Heart left ventricle (tissue), 16 donors: ENCODE measurements at regions not wholly inside any gene's neighbourhood (a gene's known extent, or its start where the extent isn't known, plus 50 kb on each side); places are given as distances from the start of the nearest gene placed in this dataset.

ENCODE experiments used
- ATAC-seq, 4 donors: fragments of 200-7000 bp; cut with Tn5 transposase; one replicate each; pipeline ENCODE4 v1.9.1; 2020 to 2022; ENCODE audit warnings: moderate library complexity in 4 of 4, mild to moderate bottlenecking in 3 of 4, moderate number of reproducible peaks in 1 of 4
- DNase-seq, 5 donors: peaks; one replicate each; pipeline ENCODE4 v3.0.0-alpha.2; 2020
- H3K27ac ChIP-seq, 12 donors: fragments of 200-600 bp; sonication (generic) in 4 of 12; one replicate each; pipeline versions ENCODE4 v1.5.0 to v1.8.0; 2016 to 2022; ENCODE audit warnings: mild to moderate bottlenecking in 2 of 12
- H3K27me3 ChIP-seq, 9 donors: fragments of 200-600 bp; sonication (generic) in 2 of 9; one replicate each; pipeline versions ENCODE4 v1.5.1 to v1.8.0; 2016 to 2022; ENCODE audit warnings: mild to moderate bottlenecking in 3 of 9
- H3K36me3 ChIP-seq, 9 donors: fragments of 200-600 bp; sonication (generic) in 2 of 9; one replicate each; pipeline versions ENCODE4 v1.5.0 to v1.8.0; 2018 to 2022; ENCODE audit warnings: mild to moderate bottlenecking in 2 of 9
- H3K4me1 ChIP-seq, 12 donors: fragments of 200-600 bp; sonication (generic) in 4 of 12; one replicate each; pipeline versions ENCODE4 v1.5.0 to v1.8.0; 2016 to 2022; ENCODE audit warnings: mild to moderate bottlenecking in 3 of 12
- H3K4me3 ChIP-seq, 12 donors: fragments of 200-600 bp; sonication (generic) in 4 of 12; one replicate each; pipeline versions ENCODE4 v1.5.0 to v1.8.0; 2017 to 2022; ENCODE audit warnings: mild to moderate bottlenecking in 9 of 12, moderate library complexity in 4 of 12
- H3K9me3 ChIP-seq, 12 donors: fragments of 200-600 bp; sonication (generic) in 4 of 12; one replicate each; pipeline versions ENCODE4 v1.5.0 to v1.8.0; 2016 to 2022; ENCODE audit warnings: mild to moderate bottlenecking in 1 of 12
- CTCF ChIP-seq, 12 donors: fragments of 200-600 bp; sonication (generic) in 4 of 12; IDR thresholded peaks; one replicate each; pipeline versions ENCODE4 v1.5.0 to v1.8.0; 2018 to 2022; ENCODE audit warnings: antibody characterized with exemption in 12 of 12, mild to moderate bottlenecking in 5 of 12
- POLR2A ChIP-seq, 2 donors: fragments of 450-650 bp; IDR thresholded peaks; one replicate each; pipeline ENCODE4 v1.6.1; 2017; ENCODE audit warnings: antibody characterized with exemption in 2 of 2, mild to moderate bottlenecking in 2 of 2, moderate library complexity in 2 of 2
- WGBS, 4 donors: extraction: QIAGEN DNeasy Blood & Tissue Kit in 2 of 4; methylation state at CpG; one replicate each; pipeline versions ENCODE4 v1.1.5 to v1.1.7; 2013 to 2018; 5-methylcytosine and 5-hydroxymethylcytosine counted together
- intact Hi-C, 10 donors: fragments of 100-400 bp; cut with DNase I; formaldehyde crosslinking; loops; one replicate each; pipeline versions ENCODE4 v1.11.1 to v1.14.2; 2022
- donor health status: ischemic (EF 13 %, LVEDD 7.1; RV severe dilation, severe dysfunction).
- donor health status: healthy with polysubstance abuse.
- donor health status: DM: no; HTN: yes; CAD: no.
- donor health status: DM: no; HTN: no; CAD: no.
- donor health status: ischemic (EF 25% LVEDD 6.9; RV normal size, moderate dysfunction).
- donor health status: ischemic (EF 25% LVEDD 5.7; RV mildly dilated, moderate dysfunction).
- donor health status: healthy.
- donor health status: DM: yes; HTN: yes; CAD: no.
- donor health status: ischemic (EF 35%, LVEDD 5.7; RV mildly dilated, moderate dysfunction).
- donor health status: nonischemic (EF 11% LVEDD 7.7; RV severe dilation, severe dysfunction).
- donor health status: DM: yes; HTN: yes; CAD: no.
- donor health status: PGD.
- donor health status: ischemic (EF 29% LVEDD 5.4; RV normal size, mild dysfunction).
- donor health status: nonischemic (EF 23%, LVEDD 6.1; RV moderate dilation, normal function).

DNA sequence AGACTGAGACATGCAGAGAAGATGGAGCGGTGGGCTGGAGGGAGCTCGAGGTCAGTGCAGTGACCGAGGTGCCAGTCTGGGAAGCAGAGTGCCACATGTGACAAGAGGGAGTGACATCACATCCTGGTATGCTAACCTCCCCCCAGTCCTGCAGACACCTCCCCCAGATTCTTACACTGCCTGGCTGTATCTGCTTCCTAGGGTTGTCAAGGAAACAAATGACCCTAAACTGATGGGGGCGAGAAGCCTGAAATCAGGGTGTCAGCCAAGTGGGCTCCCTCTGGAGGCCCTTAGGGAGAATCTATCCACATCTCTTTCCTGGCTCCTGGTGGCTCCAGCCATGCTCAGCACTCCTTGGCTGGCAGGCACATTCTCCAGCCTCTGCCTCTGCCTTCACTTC lies 316.1 kb upstream of the ZMIZ1 start:
- H3K9me3 ChIP-seq = no peaks in the 10 kb centered on the region
- H3K4me1 ChIP-seq = peaks cover 0 to 23% (median 13%) of the 10 kb centered on the region in 12 donors
- ATAC-seq (no peak), DNase-seq (peak in 1 of 5 donors; percentile 10)
- no peak overlapping the region for H3K27ac ChIP-seq
- no peaks in the 10 kb centered on the region for H3K36me3 ChIP-seq
- 86 to 90% (median 88%) methylated on average over 4 of the region's 4 CpGs for WGBS, 4 donors
- TF ChIP-seq POLR2A (IDR thresholded peaks at IDR 0.05) = no peak
- TF ChIP-seq CTCF (IDR thresholded peaks at IDR 0.05) = no peak
- intact Hi-C loops = no loop called here
- H3K27me3 ChIP-seq = no peaks in the 10 kb centered on the region
- no peak overlapping the region for H3K4me3 ChIP-seq

DNA sequence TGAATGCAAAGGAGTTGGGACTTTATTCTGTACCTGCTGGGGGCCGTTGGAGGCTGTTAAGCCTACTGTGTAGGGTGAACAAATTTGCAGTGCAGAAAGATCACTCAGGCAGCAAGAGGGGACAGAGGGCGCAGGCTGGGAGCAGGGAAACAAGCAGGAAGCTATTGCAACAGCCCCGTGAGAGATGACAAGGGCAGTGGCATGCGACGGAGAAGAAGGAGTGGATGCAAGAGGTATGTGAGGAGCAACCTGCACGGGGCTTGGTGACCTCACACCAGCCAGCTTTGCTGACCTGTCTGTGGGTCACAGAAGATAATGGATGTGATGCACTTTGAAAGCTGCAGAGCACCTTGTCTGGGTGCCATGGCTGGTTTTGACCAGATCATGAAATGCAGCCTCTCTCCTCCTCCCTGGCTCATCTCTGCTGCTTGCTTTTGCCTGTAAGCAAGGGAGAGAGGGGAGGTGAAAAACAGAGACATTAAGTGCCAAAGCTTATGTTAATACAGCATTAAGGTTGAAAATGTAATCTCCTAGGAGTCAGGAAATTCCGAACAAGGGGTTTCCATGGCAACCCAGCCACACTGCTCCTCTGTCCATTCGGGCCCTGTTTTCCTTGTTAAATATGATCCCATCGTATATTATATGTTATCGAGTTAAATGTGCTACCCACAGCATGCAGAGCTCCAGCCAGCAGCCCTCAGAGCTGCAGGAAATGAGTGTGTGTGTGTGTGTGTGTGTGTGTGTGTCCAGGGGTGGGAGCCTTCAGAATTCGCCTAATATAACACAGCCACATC lies 314.3 kb upstream of the ZMIZ1 start:
- Histone ChIP-seq H3K4me1 (peaks cover 0 to 27% (median 13%) of the 10 kb centered on the region in 12 donors), H3K9me3 (no peaks in the 10 kb centered on the region), H3K27me3 (no peaks in the 10 kb centered on the region), H3K27ac (no peak overlapping the region), H3K4me3 (no peak overlapping the region), H3K36me3 (no peaks in the 10 kb centered on the region)
- 55 to 63% (median 58%) methylated on average over 11 of the region's 11 CpGs for WGBS, 4 donors
- ATAC-seq = no peak
- intact Hi-C loops = no loop called here
- DNase-seq = peak in 1 of 5 donors; percentile 25
- TF ChIP-seq POLR2A (IDR thresholded peaks at IDR 0.05) = no peak
- TF ChIP-seq CTCF (IDR thresholded peaks at IDR 0.05) = no peak

GRCh38 chr10:78755063-78755701 lies 313.6 kb upstream of the ZMIZ1 start:
- H3K4me1 ChIP-seq = peaks cover 0 to 27% (median 13%) of the 10 kb centered on the region in 12 donors
- H3K9me3 ChIP-seq = no peaks in the 10 kb centered on the region
- ATAC-seq (no peak), DNase-seq (peak in 1 of 5 donors; percentile 14)
- intact Hi-C loops = no loop called here
- no peak for TF ChIP-seq CTCF (IDR thresholded peaks at IDR 0.05)
- TF ChIP-seq POLR2A (IDR thresholded peaks at IDR 0.05) = no peak
- no peak overlapping the region for H3K4me3 ChIP-seq
- no peak overlapping the region for H3K27ac ChIP-seq
- H3K36me3 ChIP-seq = no peaks in the 10 kb centered on the region
- 76 to 83% (median 81%) methylated on average over 12 of the region's 12 CpGs for WGBS, 4 donors
- H3K27me3 ChIP-seq = no peaks in the 10 kb centered on the region

- Histone ChIP-seq H3K36me3 (no peaks in the 10 kb centered on the region), H3K4me3 (no peak overlapping the region), H3K4me1 (peaks cover 0 to 27% (median 13%) of the 10 kb centered on the region in 12 donors), H3K27me3 (no peaks in the 10 kb centered on the region), H3K27ac (peak overlapping the region in 2 of 12 donors; percentile 40 to 69), H3K9me3 (no peaks in the 10 kb centered on the region)
- ATAC-seq (no peak), DNase-seq (no peak)
- intact Hi-C loops = no loop called here
- TF ChIP-seq CTCF (IDR thresholded peaks at IDR 0.05) (no peak), POLR2A (IDR thresholded peaks at IDR 0.05) (no peak)
- 88 to 92% (median 90%) methylated on average over 3 of the region's 3 CpGs for WGBS, 4 donors
Observed at GRCh38 chr10:78755877-78756455, 312.8 kb upstream of the ZMIZ1 start.
